VCaP (cell line): ENCODE measurements at regions not wholly inside any gene's neighbourhood (a gene's known extent, or its start where the extent isn't known, plus 50 kb on each side); places are given as distances from the start of the nearest gene placed in this dataset.

Experiments used
- H3K27ac ChIP-seq: fragments of 450-650 bp; 2 replicates; pipeline ENCODE4 v1.5.1; 2017
- TF ChIP-seq, protein P1 (sequence below): fragments of 450-650 bp; conservative IDR thresholded peaks from 2 replicates; pipeline ENCODE4 v1.5.1; 2017; ENCODE audit warnings: mild to moderate bottlenecking, moderate library complexity

DNA sequence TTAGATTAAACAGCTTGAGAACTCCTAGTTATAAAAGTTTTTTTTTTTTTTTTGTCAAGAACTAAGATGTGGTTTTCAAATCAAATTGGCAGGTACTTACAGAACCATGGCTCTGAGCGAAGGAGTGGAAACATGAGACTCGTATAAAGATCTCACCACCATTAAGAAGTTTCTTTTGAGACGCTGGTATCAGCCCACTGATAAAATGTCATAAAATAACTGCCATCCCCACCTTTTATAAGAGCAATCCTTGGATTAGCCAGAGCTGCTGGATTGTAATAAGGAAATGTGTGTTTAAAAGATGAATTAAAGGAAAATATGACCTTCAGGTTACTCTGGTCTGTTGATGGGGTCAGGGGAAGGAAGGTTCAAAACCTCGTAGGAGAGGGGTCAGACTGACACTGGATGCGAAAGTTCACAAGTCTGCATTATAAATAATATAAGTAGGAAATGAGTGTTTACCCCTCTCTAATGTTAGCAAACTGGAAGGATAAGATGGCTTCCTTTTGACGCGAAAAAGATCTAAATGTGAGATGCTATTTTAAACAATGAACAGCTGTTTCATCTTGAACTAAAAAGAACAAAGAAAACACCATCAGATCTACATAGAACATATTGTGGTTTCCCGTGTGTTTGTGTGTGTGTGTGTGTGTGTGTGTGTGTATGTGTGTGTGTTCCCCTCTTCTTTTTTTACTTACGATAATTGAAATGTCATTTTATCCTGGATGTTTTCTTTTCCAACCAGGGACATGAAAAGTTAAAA lies 386.8 kb upstream of the JAG1 start:
- TF ChIP-seq, protein P1, sequence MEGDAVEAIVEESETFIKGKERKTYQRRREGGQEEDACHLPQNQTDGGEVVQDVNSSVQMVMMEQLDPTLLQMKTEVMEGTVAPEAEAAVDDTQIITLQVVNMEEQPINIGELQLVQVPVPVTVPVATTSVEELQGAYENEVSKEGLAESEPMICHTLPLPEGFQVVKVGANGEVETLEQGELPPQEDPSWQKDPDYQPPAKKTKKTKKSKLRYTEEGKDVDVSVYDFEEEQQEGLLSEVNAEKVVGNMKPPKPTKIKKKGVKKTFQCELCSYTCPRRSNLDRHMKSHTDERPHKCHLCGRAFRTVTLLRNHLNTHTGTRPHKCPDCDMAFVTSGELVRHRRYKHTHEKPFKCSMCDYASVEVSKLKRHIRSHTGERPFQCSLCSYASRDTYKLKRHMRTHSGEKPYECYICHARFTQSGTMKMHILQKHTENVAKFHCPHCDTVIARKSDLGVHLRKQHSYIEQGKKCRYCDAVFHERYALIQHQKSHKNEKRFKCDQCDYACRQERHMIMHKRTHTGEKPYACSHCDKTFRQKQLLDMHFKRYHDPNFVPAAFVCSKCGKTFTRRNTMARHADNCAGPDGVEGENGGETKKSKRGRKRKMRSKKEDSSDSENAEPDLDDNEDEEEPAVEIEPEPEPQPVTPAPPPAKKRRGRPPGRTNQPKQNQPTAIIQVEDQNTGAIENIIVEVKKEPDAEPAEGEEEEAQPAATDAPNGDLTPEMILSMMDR: no peak
- no peak overlapping the region for H3K27ac ChIP-seq

DNA sequence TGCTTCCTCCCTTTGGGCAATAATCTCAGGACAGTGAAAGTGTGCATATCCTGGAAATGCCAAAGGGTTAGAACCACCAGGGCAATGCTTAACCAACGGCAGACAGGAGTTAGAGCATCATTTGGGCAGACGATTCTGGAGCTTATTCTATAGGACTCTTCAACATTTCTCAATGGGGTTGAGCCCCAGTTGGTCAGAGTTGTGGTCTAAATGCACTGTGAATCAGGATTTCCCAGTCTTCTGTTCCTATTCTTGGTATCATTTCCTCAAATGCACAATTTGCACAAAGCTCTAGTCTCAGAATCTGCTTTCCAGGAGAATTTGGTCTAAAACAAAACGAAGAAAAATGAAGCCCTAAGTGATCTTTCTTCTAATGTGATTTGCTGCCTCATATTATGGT lies 389.6 kb upstream of the JAG1 start:
- no peak overlapping the region for H3K27ac ChIP-seq
- TF ChIP-seq, protein P1: no peak

DNA sequence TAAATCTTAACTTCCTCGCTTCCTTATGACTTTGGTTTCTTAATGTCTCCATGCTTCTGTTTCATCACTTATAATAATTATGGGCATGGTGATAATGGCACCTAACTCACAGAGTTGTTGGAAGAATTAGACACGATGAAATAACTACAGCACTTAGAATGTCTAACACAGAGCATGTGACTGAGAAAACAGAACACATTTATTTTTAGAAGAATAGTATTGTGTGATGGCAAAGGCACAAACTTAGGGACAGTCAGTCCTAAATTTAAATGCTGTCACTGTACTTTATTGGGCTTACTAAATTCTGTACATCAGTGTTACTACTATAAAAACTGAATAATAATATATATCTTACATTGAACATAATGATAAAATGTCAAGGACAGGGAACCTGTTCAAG lies 391.1 kb upstream of the JAG1 start:
- H3K27ac ChIP-seq: no peak overlapping the region
- TF ChIP-seq, protein P1: no peak

DNA sequence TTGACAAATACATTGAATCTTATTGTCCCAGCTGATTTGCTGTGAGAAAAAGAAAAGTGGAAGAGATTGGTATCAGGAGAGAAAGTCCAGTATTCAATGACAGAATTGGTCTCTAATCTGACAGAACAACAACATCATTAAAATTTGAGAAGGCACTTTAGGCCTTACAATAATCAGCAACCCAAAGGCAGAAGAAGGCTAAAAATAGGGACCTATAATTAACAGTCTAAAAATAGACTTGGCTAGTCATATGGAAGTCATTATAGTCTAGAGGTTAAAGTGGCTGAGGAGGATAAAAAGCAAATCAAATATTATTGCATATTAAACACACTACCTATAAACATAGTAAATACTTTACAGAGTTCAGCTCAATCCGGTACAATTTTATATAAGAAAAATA lies 393.6 kb upstream of the JAG1 start:
- TF ChIP-seq, protein P1: no peak
- H3K27ac ChIP-seq: no peak overlapping the region

- TF ChIP-seq, protein P1: no peak
- no peak overlapping the region for H3K27ac ChIP-seq
These were observed 399.2 kb upstream of the JAG1 start for GRCh38 chr20:11072982-11073381.

GRCh38 chr20:11076434-11077105 lies 402.8 kb upstream of the JAG1 start:
- TF ChIP-seq, protein P1: no peak
- no peak overlapping the region for H3K27ac ChIP-seq

DNA sequence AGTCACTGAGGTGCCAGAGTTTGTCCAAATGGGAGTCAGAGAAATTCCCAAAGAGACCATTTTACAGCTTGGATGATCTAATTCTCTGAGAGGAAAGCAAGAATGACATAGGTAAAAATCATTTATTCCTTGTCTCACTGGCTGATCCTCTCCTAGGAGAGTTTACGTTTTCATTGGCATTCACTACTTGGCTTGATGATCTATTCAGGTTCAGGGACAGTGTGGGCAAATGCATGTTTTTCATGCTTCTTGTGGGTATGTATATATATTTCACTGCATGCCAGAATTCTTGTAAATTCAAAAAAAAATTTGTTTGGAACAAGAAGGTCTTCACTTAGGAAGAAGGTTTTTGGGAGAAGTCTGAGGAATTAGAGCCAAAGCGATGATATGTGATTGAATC lies 403.4 kb upstream of the JAG1 start:
- TF ChIP-seq, protein P1: no peak
- no peak overlapping the region for H3K27ac ChIP-seq
